22Rv1 (cell line): ENCODE measurements at regions not wholly inside any gene's neighbourhood (a gene's known extent, or its start where the extent isn't known, plus 50 kb on each side); places are given as distances from the start of the nearest gene placed in this dataset.
"Not testable (repeated sequence)": the region's sequence is repeated elsewhere in the genome, so short reads cannot be mapped to it uniquely, and the experiment has no call there.

Experiments used
- H3K27ac ChIP-seq: fragments of 450-650 bp; 2 replicates; pipeline ENCODE4 v1.5.1; 2017
- CTCF ChIP-seq: fragments of 450-650 bp; IDR thresholded peaks from 2 replicates; pipeline ENCODE4 v1.5.1; 2017; ENCODE audit warnings: mild to moderate bottlenecking
- ZFX ChIP-seq: fragments of 450-650 bp; IDR thresholded peaks from 2 replicates; pipeline ENCODE4 v1.6.1; 2017; ENCODE audit warnings: antibody characterized with exemption, borderline replicate concordance

- TF ChIP-seq CTCF (no peak), ZFX (no peak)
- H3K27ac ChIP-seq = no peak overlapping the region
Measured at GRCh38 chr2:35496022-35496421, 859.6 kb upstream of the CRIM1 start.

- TF ChIP-seq CTCF (no peak), ZFX (no peak)
Measured at GRCh38 chr2:35495182-35495581, 860.4 kb upstream of the CRIM1 start.

GRCh38 chr2:35478121-35478520 is 877.5 kb upstream of the CRIM1 start:
- H3K27ac ChIP-seq = not testable (repeated sequence)

More at GRCh38 chr2:35495182-35495581, 860.4 kb upstream of the CRIM1 start:
- H3K27ac ChIP-seq = no peak overlapping the region

- no peak overlapping the region for H3K27ac ChIP-seq
- TF ChIP-seq ZFX (no peak), CTCF (no peak)
Measured at GRCh38 chr2:35468245-35468644, 887.3 kb upstream of the CRIM1 start.

GRCh38 chr2:35463805-35464596 is 891.6 kb upstream of the CRIM1 start:
- no peak overlapping the region for H3K27ac ChIP-seq
- no peak for TF ChIP-seq ZFX
- no peak for TF ChIP-seq CTCF

GRCh38 chr2:35462226-35462998 is 893.2 kb upstream of the CRIM1 start:
- TF ChIP-seq ZFX (no peak), CTCF (no peak)
- H3K27ac ChIP-seq = peak overlapping the region; percentile 92

- peak overlapping the region; percentile 92 for H3K27ac ChIP-seq
- TF ChIP-seq ZFX = no peak
- TF ChIP-seq CTCF = no peak
Measured at GRCh38 chr2:35461406-35461805, 894.2 kb upstream of the CRIM1 start.
